ENCODE measurements at regions not wholly inside any gene's neighbourhood (a gene's known extent, or its start where the extent isn't known, plus 50 kb on each side); places are given as distances from the start of the nearest gene placed in this dataset.

- no peak for TF ChIP-seq CTCF (IDR thresholded peaks at IDR 0.05; ENCODE audit: insufficient read depth, low read depth, low read length)
- no peak for TF ChIP-seq EZH2 (IDR thresholded peaks at IDR 0.05; ENCODE audit: insufficient read depth, low read length)
Observed at GRCh38 chr10:92789067-92789466, 59.3 kb upstream of the EXOC6 start.
